Astrocyte (in vitro differentiated cells and primary cell): ENCODE measurements at regions not wholly inside any gene's neighbourhood (a gene's known extent, or its start where the extent isn't known, plus 50 kb on each side); places are given as distances from the start of the nearest gene placed in this dataset.

Experiments used
- DNase-seq: peaks from one replicate; pipeline ENCODE4 v3.0.0-alpha.2; 2010; ENCODE audit warnings: low read depth
- FAIRE-seq: peaks from 2 replicates; lab custom pipeline; 2011; peaks lifted over from hg19 to GRCh38; lab: Jason Lieb, UNC
- H2AFZ ChIP-seq: 2 replicates; pipeline ENCODE4 v1.6.0; 2012; ENCODE audit warnings: low read depth, low read length, inconsistent platforms
- H3K27ac ChIP-seq: 2 replicates; pipeline ENCODE4 v1.5.1; 2011; ENCODE audit warnings: low read depth, low read length, inconsistent platforms
- H3K27me3 ChIP-seq: 2 replicates; pipeline ENCODE4 v1.6.0; 2011; ENCODE audit warnings: low read length, inconsistent platforms; ENCODE audit not compliant: insufficient read depth
- H3K36me3 ChIP-seq: 2 replicates; pipeline ENCODE4 v1.5.1; 2011; ENCODE audit warnings: low read length, inconsistent platforms; ENCODE audit not compliant: insufficient read depth
- H3K4me1 ChIP-seq: 2 replicates; pipeline ENCODE4 v1.5.1; 2011; ENCODE audit warnings: low read length, inconsistent platforms; ENCODE audit not compliant: insufficient read depth
- H3K4me2 ChIP-seq: 2 replicates; pipeline ENCODE4 v1.6.0; 2012; ENCODE audit warnings: low read length, inconsistent platforms
- H3K4me3 ChIP-seq: 2 replicates; pipeline ENCODE4 v1.5.1; 2011; ENCODE audit warnings: low read depth, mild to moderate bottlenecking, low read length, inconsistent platforms; ENCODE audit not compliant: insufficient read depth
- H3K79me2 ChIP-seq: 2 replicates; pipeline ENCODE4 v1.6.0; 2012; ENCODE audit warnings: mild to moderate bottlenecking, low read length, inconsistent platforms; ENCODE audit not compliant: insufficient read depth
- H3K9ac ChIP-seq: 2 replicates; pipeline ENCODE4 v1.6.0; 2012; ENCODE audit warnings: mild to moderate bottlenecking, low read length, inconsistent platforms
- H3K9me3 ChIP-seq: 2 replicates; pipeline ENCODE4 v1.5.1; 2012; ENCODE audit warnings: low read depth, mild to moderate bottlenecking, low read length, inconsistent platforms; ENCODE audit not compliant: insufficient read depth
- H4K20me1 ChIP-seq: 2 replicates; pipeline ENCODE4 v1.6.0; 2012; ENCODE audit warnings: low read length, inconsistent platforms; ENCODE audit not compliant: insufficient read depth
- H3K27ac Mint-ChIP-seq: one replicate; pipeline ENCODE4 v1.8.0; 2021; ENCODE audit warnings: mild to moderate bottlenecking, mixed read lengths; ENCODE audit not compliant: unreplicated experiment
- H3K27me3 Mint-ChIP-seq: one replicate; pipeline ENCODE4 v1.8.0; 2021; ENCODE audit warnings: low read depth, mixed read lengths; ENCODE audit not compliant: unreplicated experiment
- H3K36me3 Mint-ChIP-seq: one replicate; pipeline ENCODE4 v1.8.0; 2021; ENCODE audit warnings: low read depth, mixed read lengths; ENCODE audit not compliant: unreplicated experiment
- H3K4me1 Mint-ChIP-seq: one replicate; pipeline ENCODE4 v1.8.0; 2021; ENCODE audit warnings: low read depth, mixed read lengths; ENCODE audit not compliant: unreplicated experiment
- H3K4me3 Mint-ChIP-seq: one replicate; pipeline ENCODE4 v1.8.0; 2021; ENCODE audit warnings: mild to moderate bottlenecking, moderate library complexity, mixed read lengths; ENCODE audit not compliant: unreplicated experiment
- H3K9me3 Mint-ChIP-seq: one replicate; pipeline ENCODE4 v1.8.0; 2021; ENCODE audit warnings: mild to moderate bottlenecking, mixed read lengths; ENCODE audit not compliant: unreplicated experiment
- CTCF ChIP-seq: IDR thresholded peaks from 2 replicates; pipeline ENCODE4 v1.5.1; 2011; ENCODE audit warnings: low read depth, mild to moderate bottlenecking, inconsistent platforms, low read length, moderate library complexity; ENCODE audit not compliant: insufficient read depth
- EZH2 ChIP-seq: IDR thresholded peaks from 2 replicates; pipeline ENCODE4 v1.6.1; 2012; ENCODE audit warnings: mild to moderate bottlenecking, low read length, inconsistent platforms; ENCODE audit not compliant: insufficient read depth

GRCh38 chr1:239731082-239731748 is 344.8 kb downstream of the CHRM3 start:
- H3K4me3 Mint-ChIP-seq, result no peak overlapping the region
- H3K27ac Mint-ChIP-seq, result no peak overlapping the region
- Histone ChIP-seq H3K4me2 (no peak overlapping the region), H3K4me3 (no peak overlapping the region), H3K9me3 (no peaks in the 10 kb centered on the region), H3K4me1 (no peaks in the 10 kb centered on the region), H3K27ac (no peak overlapping the region), H3K27me3 (peaks cover 3% of the 10 kb centered on the region), H3K9ac (no peak overlapping the region), H3K36me3 (no peaks in the 10 kb centered on the region), H2AFZ (no peak overlapping the region), H4K20me1 (no peaks in the 10 kb centered on the region), H3K79me2 (no peaks in the 10 kb centered on the region)
- no peaks in the 10 kb centered on the region for H3K27me3 Mint-ChIP-seq
- FAIRE-seq, result no peak
- no peaks in the 10 kb centered on the region for H3K36me3 Mint-ChIP-seq
- no peak for DNase-seq
- no peaks in the 10 kb centered on the region for H3K9me3 Mint-ChIP-seq
- TF ChIP-seq CTCF (no peak), EZH2 (no peak)
- no peaks in the 10 kb centered on the region for H3K4me1 Mint-ChIP-seq

GRCh38 chr1:239732770-239733169 is 346.4 kb downstream of the CHRM3 start:
- no peaks in the 10 kb centered on the region for H3K4me1 ChIP-seq
- H3K4me1 Mint-ChIP-seq, result no peaks in the 10 kb centered on the region
- no peak overlapping the region for H2AFZ ChIP-seq
- H3K4me2 ChIP-seq, result no peak overlapping the region
- H3K27me3 Mint-ChIP-seq, result no peaks in the 10 kb centered on the region
- no peak overlapping the region for H3K9ac ChIP-seq
- no peak for FAIRE-seq
- H3K36me3 Mint-ChIP-seq, result no peaks in the 10 kb centered on the region
- no peaks in the 10 kb centered on the region for H4K20me1 ChIP-seq
- no peak for DNase-seq
- H3K4me3 ChIP-seq, result no peak overlapping the region
- TF ChIP-seq EZH2, result no peak
- no peak for TF ChIP-seq CTCF
- no peak overlapping the region for H3K4me3 Mint-ChIP-seq
- H3K9me3 ChIP-seq, result no peaks in the 10 kb centered on the region
- H3K36me3 ChIP-seq, result no peaks in the 10 kb centered on the region
- H3K27me3 ChIP-seq, result peaks cover 3% of the 10 kb centered on the region
- no peak overlapping the region for H3K27ac Mint-ChIP-seq
- H3K79me2 ChIP-seq, result no peaks in the 10 kb centered on the region
- H3K9me3 Mint-ChIP-seq, result no peaks in the 10 kb centered on the region
- H3K27ac ChIP-seq, result no peak overlapping the region

GRCh38 chr1:239733995-239734394 is 347.6 kb downstream of the CHRM3 start:
- Histone ChIP-seq H4K20me1 (no peaks in the 10 kb centered on the region), H2AFZ (no peak overlapping the region), H3K27me3 (no peaks in the 10 kb centered on the region), H3K9ac (no peak overlapping the region), H3K4me1 (no peaks in the 10 kb centered on the region), H3K79me2 (no peaks in the 10 kb centered on the region), H3K36me3 (no peaks in the 10 kb centered on the region), H3K27ac (no peak overlapping the region), H3K9me3 (no peaks in the 10 kb centered on the region), H3K4me3 (no peak overlapping the region), H3K4me2 (no peak overlapping the region)
- TF ChIP-seq CTCF (no peak), EZH2 (no peak)
- Mint-ChIP-seq H3K27me3 (no peaks in the 10 kb centered on the region), H3K27ac (no peak overlapping the region), H3K9me3 (no peaks in the 10 kb centered on the region), H3K4me3 (no peak overlapping the region), H3K4me1 (no peaks in the 10 kb centered on the region), H3K36me3 (no peaks in the 10 kb centered on the region)
- DNase-seq (no peak), FAIRE-seq (no peak)
